ENCODE measurements at regions not wholly inside any gene's neighbourhood (a gene's known extent, or its start where the extent isn't known, plus 50 kb on each side); places are given as distances from the start of the nearest gene placed in this dataset.

- TF ChIP-seq CTCF (IDR thresholded peaks at IDR 0.05; ENCODE audit: control extremely low read depth, extremely low read depth, low read depth, missing control alignments), result no peak
- DNase-seq (ENCODE audit: extremely low spot score), result no peak
- ChIA-PET CTCF (no interaction called here), POLR2A (no interaction called here)
Measured at GRCh38 chr2:81283081-81283480, 978.5 kb upstream of the LRRTM1 start.

DNA sequence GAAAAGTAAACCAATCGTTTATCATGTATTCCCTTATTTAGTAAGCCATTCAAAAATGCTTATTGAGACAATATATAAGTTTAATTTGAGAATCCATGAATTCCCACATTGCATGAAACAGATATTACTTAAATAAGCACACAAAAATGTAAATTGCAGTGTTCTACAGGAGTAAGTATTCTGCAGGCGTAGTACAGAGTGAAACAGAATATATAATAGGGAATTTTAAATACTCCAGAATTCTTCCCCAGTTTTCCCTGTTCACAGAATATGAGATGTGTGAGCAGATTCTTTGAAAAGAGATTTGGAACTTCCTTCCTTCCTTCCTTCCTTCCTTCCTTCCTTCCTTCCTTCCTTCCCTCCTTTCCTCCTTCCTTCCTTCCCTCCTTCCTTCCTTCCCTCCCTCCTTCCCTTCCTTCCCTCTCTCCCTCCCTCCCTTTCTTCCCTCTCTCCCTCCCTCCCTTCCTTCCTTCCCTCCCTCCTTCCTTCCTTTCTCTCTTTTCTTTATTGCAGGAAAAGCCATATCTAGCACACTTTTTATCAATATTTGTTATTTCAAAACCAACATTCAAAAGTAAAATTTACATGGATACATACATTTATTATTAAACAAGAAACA, 977.7 kb upstream of the LRRTM1 start:
- ChIA-PET CTCF (no interaction called here), POLR2A (no interaction called here)
- no peak for TF ChIP-seq CTCF (IDR thresholded peaks at IDR 0.05; ENCODE audit: control extremely low read depth, extremely low read depth, low read depth, missing control alignments)

GRCh38 chr2:81276595-81276994, 972.0 kb upstream of the LRRTM1 start:
- TF ChIP-seq CTCF (IDR thresholded peaks at IDR 0.05; ENCODE audit: control extremely low read depth, extremely low read depth, low read depth, missing control alignments), result no peak
- POLR2A ChIA-PET, result no interaction called here
- CTCF ChIA-PET, result no interaction called here
- DNase-seq (ENCODE audit: extremely low spot score), result no peak

More for the DNA sequence above, 977.7 kb upstream of the LRRTM1 start:
- no peak for DNase-seq (ENCODE audit: extremely low spot score)

DNA sequence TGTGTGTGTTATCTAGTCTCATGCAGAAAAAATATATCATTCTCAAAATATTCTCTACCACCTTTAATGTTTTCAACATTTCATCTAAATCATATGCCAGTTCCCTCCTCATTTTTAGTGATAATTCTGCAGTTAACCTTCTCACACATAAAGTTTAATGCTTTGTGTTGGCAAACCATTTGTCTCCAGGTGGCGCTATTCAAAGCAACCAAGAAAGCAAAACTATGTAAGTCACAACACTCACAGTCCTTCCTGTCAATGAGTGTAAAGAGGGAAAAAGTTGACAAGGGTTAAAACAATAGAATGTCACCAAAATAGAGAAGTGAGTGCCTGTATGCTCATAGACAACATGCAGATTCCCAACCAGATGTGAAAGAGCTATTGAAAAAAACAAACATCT, 961.6 kb upstream of the LRRTM1 start:
- ChIA-PET CTCF (no interaction called here), POLR2A (no interaction called here)
- TF ChIP-seq CTCF (IDR thresholded peaks at IDR 0.05; ENCODE audit: control extremely low read depth, extremely low read depth, low read depth, missing control alignments), result no peak
- no peak for DNase-seq (ENCODE audit: extremely low spot score)

DNA sequence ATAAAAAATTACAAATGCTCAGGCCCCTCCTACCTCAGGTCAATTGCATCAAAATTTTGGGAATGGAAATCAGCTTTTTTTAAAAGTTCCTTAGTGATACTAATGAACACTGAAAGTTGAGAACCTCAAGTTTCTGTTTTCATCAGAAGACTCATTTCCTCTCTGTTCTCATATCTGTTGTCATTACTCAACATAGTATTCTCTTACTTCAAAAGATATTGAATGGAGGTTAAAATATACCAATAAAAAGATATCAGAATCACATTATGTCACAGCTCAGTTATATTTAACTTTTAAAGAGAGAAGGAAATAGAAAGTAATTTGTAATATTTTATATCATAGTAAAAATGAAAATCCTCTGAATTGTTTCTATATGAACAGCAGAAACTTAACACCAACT, 959.4 kb upstream of the LRRTM1 start:
- no peak for DNase-seq (ENCODE audit: extremely low spot score)
- TF ChIP-seq CTCF (IDR thresholded peaks at IDR 0.05; ENCODE audit: control extremely low read depth, extremely low read depth, low read depth, missing control alignments), result no peak
- CTCF ChIA-PET, result no interaction called here
- POLR2A ChIA-PET, result no interaction called here

GRCh38 chr2:81260320-81260719, 955.8 kb upstream of the LRRTM1 start:
- no peak for DNase-seq (ENCODE audit: extremely low spot score)
- CTCF ChIA-PET, result interaction anchor here (1.5 kb wide), 1 partner anchor 18 kb away, joined by 6 read pairs; no protein-coding TSS in a partner anchor
- POLR2A ChIA-PET, result no interaction called here
- no peak for TF ChIP-seq CTCF (IDR thresholded peaks at IDR 0.05; ENCODE audit: control extremely low read depth, extremely low read depth, low read depth, missing control alignments)

- POLR2A ChIA-PET, result no interaction called here
- no peak for TF ChIP-seq CTCF (IDR thresholded peaks at IDR 0.05; ENCODE audit: control extremely low read depth, extremely low read depth, low read depth, missing control alignments)
- DNase-seq (ENCODE audit: extremely low spot score), result no peak
- CTCF ChIA-PET, result no interaction called here
Measured at GRCh38 chr2:81250270-81250669, 945.7 kb upstream of the LRRTM1 start.
